Dermis blood vessel endothelial cell (primary cell): ENCODE measurements at regions not wholly inside any gene's neighbourhood (a gene's known extent, or its start where the extent isn't known, plus 50 kb on each side); places are given as distances from the start of the nearest gene placed in this dataset.

Experiments
- DNase-seq: peaks from one replicate; pipeline ENCODE4 v3.0.0; 2010

- DNase-seq: no peak
Measured at GRCh38 chr7:39890411-39890810, 59.6 kb upstream of the CDK13 start.

DNA sequence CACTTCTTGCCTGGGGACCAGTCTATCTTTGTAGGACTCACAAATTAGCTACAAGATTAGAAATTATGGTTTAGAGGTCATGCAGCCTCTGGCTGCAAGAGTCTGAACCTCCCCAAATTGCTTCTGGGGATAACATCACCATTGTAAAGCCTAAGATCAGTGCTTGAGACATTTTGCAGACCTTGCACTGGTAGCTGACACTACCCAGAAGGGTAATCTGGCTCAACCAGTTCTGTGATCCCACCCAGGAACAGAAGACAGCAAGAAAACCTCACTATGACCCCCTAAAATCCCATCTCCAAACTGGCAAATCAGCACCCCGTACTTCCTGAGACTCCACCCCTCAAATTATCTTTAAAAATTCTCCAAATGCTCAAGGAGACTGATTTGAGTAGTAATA lies 58.2 kb upstream of the CDK13 start:
- no peak for DNase-seq

- no peak for DNase-seq
Measured at GRCh38 chr7:39892361-39892760, 57.7 kb upstream of the CDK13 start.

DNA sequence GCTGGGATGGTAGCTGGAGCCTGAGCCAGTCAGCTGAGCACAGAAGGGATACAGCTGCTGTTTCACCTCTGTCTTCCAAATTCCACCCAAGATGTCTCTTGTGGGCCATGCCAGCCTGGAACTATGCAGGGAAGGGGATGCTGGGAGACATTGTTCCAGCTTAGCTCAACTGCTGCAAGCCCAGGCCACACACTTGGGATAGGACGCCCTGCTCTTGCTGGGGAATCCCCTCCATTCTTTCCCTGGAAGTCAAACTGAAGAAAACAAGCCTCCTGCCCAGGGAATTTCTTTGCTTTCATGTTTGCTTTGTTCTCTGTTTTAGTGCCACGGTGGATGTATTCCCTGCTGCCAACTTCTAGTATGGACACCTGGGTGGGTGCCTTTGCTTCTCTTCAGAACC lies 55.2 kb upstream of the CDK13 start:
- DNase-seq: peak; percentile 37

DNA sequence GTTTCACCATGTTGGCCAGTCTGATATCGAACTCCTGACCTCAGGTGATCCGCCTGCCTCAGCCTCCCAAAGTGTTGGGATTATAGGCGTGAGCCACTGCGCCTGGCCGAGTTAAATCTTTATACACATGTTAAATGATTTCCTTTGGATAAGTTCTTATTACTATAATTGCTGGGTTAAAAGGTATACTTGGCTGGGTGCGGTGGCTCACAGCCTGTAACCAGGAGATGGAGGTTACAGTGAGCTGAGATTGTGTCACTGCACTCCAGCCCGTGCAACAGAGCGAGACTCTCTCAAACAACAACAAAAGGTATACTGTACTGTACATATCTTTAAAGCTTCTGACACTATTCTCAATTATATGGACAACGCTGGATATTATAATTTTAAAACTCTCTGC lies 53.2 kb upstream of the CDK13 start:
- no peak for DNase-seq

GRCh38 chr7:39898867-39899266 lies 51.2 kb upstream of the CDK13 start:
- no peak for DNase-seq
